GM12872 (cell line): ENCODE measurements at regions not wholly inside any gene's neighbourhood (a gene's known extent, or its start where the extent isn't known, plus 50 kb on each side); places are given as distances from the start of the nearest gene placed in this dataset.

Experiments
- CTCF ChIP-seq: IDR thresholded peaks from 3 replicates; pipeline ENCODE4 v1.5.1; 2011; ENCODE audit warnings: low read depth, mild to moderate bottlenecking, low read length, moderate library complexity; ENCODE audit not compliant: insufficient read depth

GRCh38 chr12:93154096-93154728, 223.5 kb upstream of the NUDT4 start:
- no peak for TF ChIP-seq CTCF

GRCh38 chr12:93154753-93155480, 222.8 kb upstream of the NUDT4 start:
- no peak for TF ChIP-seq CTCF

DNA sequence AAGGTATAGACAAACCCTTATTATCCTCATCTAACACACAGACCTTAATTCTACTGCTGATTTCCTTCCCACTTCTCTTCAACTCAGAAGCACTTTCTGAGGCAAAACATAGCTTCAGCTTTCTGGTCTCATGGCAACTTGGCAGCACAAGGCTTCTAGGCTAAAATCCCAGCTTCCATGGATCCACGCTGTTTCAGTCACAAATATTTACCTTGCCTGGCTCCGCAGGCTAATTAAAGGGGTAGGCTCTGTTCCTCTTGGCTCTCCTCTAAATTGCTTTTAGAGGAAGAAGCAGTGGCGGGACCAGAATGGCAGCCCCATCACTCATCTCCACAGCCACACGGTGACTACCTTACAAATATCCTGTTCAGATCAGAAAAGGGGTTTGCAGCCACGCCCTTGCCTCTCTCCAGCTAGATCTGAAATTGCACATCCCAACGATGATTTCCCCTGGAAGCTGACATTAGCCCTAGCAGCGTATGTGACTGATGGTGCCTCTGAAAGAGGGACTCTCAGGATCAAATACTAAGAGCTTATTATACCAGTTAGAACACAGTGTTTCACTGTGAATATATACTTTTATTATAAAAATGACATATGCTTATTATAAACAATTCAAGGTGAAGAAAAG, 221.5 kb upstream of the NUDT4 start:
- TF ChIP-seq CTCF = no peak

- no peak for TF ChIP-seq CTCF
These were observed 220.4 kb upstream of the NUDT4 start for GRCh38 chr12:93157279-93157678.

GRCh38 chr12:93158065-93158843, 219.5 kb upstream of the NUDT4 start:
- TF ChIP-seq CTCF = no peak

DNA sequence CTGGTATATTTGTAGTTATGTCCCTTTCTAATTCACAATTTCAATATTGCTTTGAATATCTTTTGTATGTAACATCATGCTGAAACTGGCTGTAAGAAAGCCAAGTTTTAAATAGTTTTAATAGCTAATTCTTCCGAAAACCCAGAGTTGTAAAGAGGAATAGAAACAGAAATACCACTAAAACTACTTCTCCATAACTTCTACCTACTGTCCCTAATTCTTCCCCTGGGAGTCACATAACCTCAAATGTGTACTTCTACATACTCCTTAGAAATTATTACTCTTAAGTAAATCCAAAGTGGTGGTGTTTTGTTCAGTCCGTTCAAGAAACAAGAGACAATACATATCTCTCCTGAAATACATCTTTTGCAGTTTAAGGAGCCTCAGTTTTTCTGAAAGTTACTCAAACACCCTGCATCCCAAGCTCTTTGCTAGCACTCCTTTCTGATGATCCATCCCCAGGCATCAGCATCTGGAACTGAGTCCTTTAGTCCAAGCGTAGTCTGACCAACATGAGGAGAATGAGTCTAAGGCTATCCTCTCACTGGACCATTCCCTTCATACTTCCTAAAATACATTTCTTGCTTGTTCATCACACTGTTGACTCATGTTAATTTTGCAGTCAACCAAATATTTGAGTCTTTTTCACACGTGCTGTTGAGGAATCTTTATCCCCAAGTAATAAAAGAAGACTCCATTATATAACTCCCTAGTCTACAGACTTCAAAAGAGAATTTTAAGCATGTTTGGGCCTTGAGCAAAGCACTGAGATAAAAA, 214.3 kb upstream of the NUDT4 start:
- no peak for TF ChIP-seq CTCF
